Stomach (tissue), 4 donors: ENCODE measurements at regions not wholly inside any gene's neighbourhood (a gene's known extent, or its start where the extent isn't known, plus 50 kb on each side); places are given as distances from the start of the nearest gene placed in this dataset.

Source experiments
- EP300 ChIP-seq: sonication (generic); formaldehyde crosslinking; IDR thresholded peaks from one replicate; pipeline ENCODE4 v1.6.1; 2017; ENCODE audit warnings: antibody characterized with exemption
- POLR2A ChIP-seq, 4 donors: fragments of 450-650 bp; IDR thresholded peaks; one replicate each; pipeline ENCODE4 v1.6.1; 2016; ENCODE audit warnings: antibody characterized with exemption in 4 of 4, control low read depth in 2 of 4, mild to moderate bottlenecking in 1 of 4, moderate library complexity in 1 of 4
- TF ChIP-seq, protein P1 (sequence below), 7 experiments: fragments of 450-650 bp in 4 of 7; fragments of 200-600 bp in 3 of 7; sonication (generic) in 3 of 7; IDR thresholded peaks; one replicate each; pipeline ENCODE4 v1.5.1; 2016 to 2019; ENCODE audit warnings: antibody characterized with exemption in 7 of 7, control low read depth in 2 of 7, mild to moderate bottlenecking in 1 of 7

DNA sequence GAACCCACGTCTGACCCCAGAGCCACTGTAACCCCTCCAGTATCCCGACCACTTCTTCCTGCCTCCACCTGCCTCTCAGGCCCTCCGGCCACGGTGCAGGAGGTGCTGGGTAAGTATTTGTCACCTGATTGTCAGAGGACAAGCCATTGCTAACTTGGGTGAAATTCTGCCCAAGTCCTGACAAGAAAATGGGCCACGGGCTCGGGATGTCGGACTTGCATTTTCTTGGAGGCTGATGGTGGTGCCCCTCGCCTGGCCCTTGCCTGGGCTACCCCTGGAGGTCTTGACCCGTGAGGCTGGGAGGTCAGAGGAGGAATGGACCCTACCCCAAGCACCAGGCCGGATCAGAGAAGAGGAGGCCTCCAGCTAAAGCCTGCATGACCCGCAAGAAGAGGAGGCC lies 149.7 kb upstream of the COL5A1 start:
- TF ChIP-seq, protein P1, sequence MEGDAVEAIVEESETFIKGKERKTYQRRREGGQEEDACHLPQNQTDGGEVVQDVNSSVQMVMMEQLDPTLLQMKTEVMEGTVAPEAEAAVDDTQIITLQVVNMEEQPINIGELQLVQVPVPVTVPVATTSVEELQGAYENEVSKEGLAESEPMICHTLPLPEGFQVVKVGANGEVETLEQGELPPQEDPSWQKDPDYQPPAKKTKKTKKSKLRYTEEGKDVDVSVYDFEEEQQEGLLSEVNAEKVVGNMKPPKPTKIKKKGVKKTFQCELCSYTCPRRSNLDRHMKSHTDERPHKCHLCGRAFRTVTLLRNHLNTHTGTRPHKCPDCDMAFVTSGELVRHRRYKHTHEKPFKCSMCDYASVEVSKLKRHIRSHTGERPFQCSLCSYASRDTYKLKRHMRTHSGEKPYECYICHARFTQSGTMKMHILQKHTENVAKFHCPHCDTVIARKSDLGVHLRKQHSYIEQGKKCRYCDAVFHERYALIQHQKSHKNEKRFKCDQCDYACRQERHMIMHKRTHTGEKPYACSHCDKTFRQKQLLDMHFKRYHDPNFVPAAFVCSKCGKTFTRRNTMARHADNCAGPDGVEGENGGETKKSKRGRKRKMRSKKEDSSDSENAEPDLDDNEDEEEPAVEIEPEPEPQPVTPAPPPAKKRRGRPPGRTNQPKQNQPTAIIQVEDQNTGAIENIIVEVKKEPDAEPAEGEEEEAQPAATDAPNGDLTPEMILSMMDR (IDR thresholded peaks at IDR 0.05) = no peak
- TF ChIP-seq EP300 (no peak), POLR2A (IDR thresholded peaks at IDR 0.05) (no peak)
